AG04450 (cell line): ENCODE measurements at regions not wholly inside any gene's neighbourhood (a gene's known extent, or its start where the extent isn't known, plus 50 kb on each side); places are given as distances from the start of the nearest gene placed in this dataset.

Source experiments
- CTCF ChIA-PET: fragments of 300-600, 350-600 bp; formaldehyde crosslinking; extraction: SDS; loops from one replicate; lab custom pipeline; 2022; ENCODE audit warnings: antibody characterized with exemption, inconsistent platforms; lab: Charles Lee
- POLR2A ChIA-PET: fragments of 350-600 bp; formaldehyde crosslinking; extraction: SDS; loops from one replicate; lab custom pipeline; 2021; ENCODE audit warnings: antibody characterized with exemption, inconsistent platforms; lab: Yijun Ruan, JAX
- DNase-seq: peaks from one replicate; pipeline ENCODE4 v3.0.0-alpha.2; 2011; ENCODE audit warnings: low read depth, low spot score
- H3K27ac ChIP-seq: one replicate; pipeline ENCODE4 v1.5.1; 2012; ENCODE audit warnings: low read depth, low read length, control low read depth
- H3K27me3 ChIP-seq: one replicate; pipeline ENCODE4 v1.6.0; 2012; ENCODE audit warnings: low read length; ENCODE audit not compliant: control insufficient read depth, insufficient read depth
- H3K4me3 ChIP-seq: 2 replicates; pipeline ENCODE4 v1.5.1; 2011; ENCODE audit warnings: mild to moderate bottlenecking, low read depth, low read length, control low read depth
- H3K9me3 ChIP-seq: 2 replicates; pipeline ENCODE4 v1.5.1; 2012; ENCODE audit warnings: low read length; ENCODE audit not compliant: control insufficient read depth, insufficient read depth
- CTCF ChIP-seq: IDR thresholded peaks from 2 replicates; pipeline ENCODE4 v1.5.1; 2011; ENCODE audit warnings: low read depth, low read length, control low read depth, inconsistent platforms

GRCh38 chr3:87175732-87176131 is 51.4 kb upstream of the CHMP2B start:
- DNase-seq: no peak
- no peaks in the 10 kb centered on the region for H3K27me3 ChIP-seq
- POLR2A ChIA-PET: interaction anchor here (0.7 kb wide), 1 partner anchor 466 kb away, joined by 3 read pairs; no protein-coding TSS in a partner anchor
- no peak for TF ChIP-seq CTCF
- no peaks in the 10 kb centered on the region for H3K9me3 ChIP-seq
- CTCF ChIA-PET: interaction anchor here (1.1 to 1.8 kb wide), 2 partner anchors 123 to 473 kb away, joined by 3 to 5 read pairs; no protein-coding TSS in a partner anchor
- no peak overlapping the region for H3K4me3 ChIP-seq
- H3K27ac ChIP-seq: no peak overlapping the region

DNA sequence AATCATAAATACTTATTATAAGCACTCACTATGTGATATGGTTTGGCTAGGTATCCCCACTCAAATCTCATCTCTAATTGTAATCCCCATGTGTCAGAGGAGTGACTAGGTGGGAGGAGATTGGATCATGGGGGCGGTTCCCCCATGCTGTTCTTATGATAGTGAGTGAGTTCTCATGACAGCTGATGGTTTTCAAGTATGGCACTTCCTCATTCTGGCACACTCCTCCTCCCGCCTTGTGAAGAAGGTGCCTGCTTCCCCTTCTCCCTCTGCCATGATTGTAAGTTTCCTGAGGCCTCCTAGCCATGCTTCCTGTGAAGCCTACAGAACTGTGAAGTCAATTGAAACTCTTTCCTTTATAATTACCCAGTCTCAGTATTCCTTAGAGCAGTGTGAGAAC is 53.3 kb upstream of the CHMP2B start:
- Histone ChIP-seq H3K4me3 (no peak overlapping the region), H3K27ac (no peak overlapping the region), H3K9me3 (no peaks in the 10 kb centered on the region), H3K27me3 (no peaks in the 10 kb centered on the region)
- no peak for DNase-seq
- TF ChIP-seq CTCF: no peak
- POLR2A ChIA-PET: no interaction called here
- CTCF ChIA-PET: interaction anchor here (0.8 to 1.0 kb wide), 2 partner anchors 401 to 471 kb away, joined by 3 read pairs; no protein-coding TSS in a partner anchor

DNA sequence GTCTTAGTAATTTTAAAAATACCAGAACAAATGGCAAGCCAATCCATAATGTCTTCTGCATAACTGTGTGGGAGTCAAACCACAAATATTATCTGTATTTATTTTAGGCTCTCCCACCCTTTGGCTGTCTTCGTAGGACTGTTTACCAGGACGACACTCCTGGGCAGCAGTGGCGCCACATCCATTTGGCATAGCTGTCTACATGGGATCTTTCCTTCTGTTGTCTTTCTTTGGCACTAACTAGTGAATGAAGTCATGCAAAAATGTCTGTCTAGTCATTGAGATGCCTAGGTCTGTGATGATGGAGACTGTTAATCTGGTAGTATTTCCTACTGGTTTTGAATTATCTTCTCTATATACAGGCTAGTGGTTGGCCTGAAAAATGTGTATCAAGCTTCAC is 54.0 kb upstream of the CHMP2B start:
- ChIA-PET CTCF (interaction anchor here (0.8 to 1.0 kb wide), 2 partner anchors 401 to 471 kb away, joined by 3 read pairs; no protein-coding TSS in a partner anchor), POLR2A (no interaction called here)
- no peak for DNase-seq
- Histone ChIP-seq H3K9me3 (no peaks in the 10 kb centered on the region), H3K27me3 (no peaks in the 10 kb centered on the region), H3K27ac (no peak overlapping the region), H3K4me3 (no peak overlapping the region)
- TF ChIP-seq CTCF: no peak

DNA sequence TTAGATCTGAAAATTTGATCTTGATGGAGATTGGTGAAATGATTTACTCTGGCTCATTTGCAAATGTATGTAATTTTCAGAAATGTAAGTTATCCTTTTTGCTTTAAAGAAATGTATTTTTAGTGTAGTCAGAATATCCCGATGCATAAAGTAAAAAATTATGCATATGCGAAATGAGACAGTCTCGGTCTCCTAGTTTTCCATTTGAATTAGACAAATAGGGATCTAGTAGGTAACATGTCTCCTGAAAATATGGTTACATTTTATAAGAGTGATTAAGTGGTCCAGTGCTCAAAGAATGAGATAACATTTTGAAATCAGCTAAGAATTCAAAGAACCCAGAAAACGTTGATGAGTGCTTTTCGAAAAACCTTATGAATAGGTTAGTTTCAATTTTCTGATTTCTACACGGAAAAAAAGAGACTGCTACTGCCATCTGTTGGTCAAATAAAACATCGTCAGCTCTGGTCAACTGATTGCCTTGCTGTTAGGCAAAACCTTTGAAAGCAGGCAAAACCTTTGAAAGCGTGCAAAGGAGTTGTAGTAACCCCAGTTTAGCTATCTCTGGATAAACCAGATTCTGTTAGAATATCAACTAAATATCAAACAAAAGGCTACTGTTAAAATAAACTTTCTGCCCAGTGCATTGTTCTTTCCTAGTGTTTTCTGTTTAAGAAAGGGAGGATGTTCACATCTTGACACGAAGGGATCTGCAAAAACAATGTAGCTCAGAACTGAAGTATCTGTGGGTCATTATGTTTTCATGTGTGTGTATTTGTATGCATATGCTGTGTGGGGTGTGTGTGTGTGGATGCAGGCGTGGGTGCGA is 59.3 kb upstream of the CHMP2B start:
- Histone ChIP-seq H3K9me3 (no peaks in the 10 kb centered on the region), H3K27ac (no peak overlapping the region), H3K27me3 (no peaks in the 10 kb centered on the region), H3K4me3 (peak overlapping the region; percentile 42)
- POLR2A ChIA-PET: no interaction called here
- TF ChIP-seq CTCF: peak; percentile 71
- CTCF ChIA-PET: interaction anchor here (0.6 to 4.1 kb wide), 57 partner anchors 9 to 661 kb away, joined by 3 to 134 read pairs (median 5); no protein-coding TSS in a partner anchor
- DNase-seq: no peak

DNA sequence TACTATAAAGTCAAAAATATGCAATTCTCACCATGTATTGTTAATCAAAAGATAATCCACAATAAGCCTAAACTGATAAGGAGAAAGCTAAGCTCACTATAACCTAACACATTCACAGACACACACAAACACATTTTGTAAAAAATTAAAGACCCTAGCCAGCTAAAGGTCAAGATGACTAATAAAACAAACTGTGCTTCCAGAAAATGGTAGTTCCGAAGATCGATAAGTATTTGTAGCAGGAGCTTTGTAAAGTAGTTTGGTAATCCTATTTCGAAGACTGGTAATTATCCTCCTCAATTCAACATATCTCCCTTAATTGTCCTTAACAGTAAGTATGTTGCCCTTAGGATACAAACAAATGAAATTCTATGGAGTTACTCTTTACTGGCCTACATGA is 62.9 kb upstream of the CHMP2B start:
- no peak for DNase-seq
- CTCF ChIA-PET: interaction anchor here (1.0 to 2.7 kb wide), 3 partner anchors 18 to 462 kb away, joined by 3 to 6 read pairs (median 5); no protein-coding TSS in a partner anchor
- no peak overlapping the region for H3K4me3 ChIP-seq
- H3K9me3 ChIP-seq: no peaks in the 10 kb centered on the region
- no peak overlapping the region for H3K27ac ChIP-seq
- H3K27me3 ChIP-seq: no peaks in the 10 kb centered on the region
- no peak for TF ChIP-seq CTCF
- POLR2A ChIA-PET: no interaction called here
